HUES48 (cell line): ENCODE measurements at regions not wholly inside any gene's neighbourhood (a gene's known extent, or its start where the extent isn't known, plus 50 kb on each side); places are given as distances from the start of the nearest gene placed in this dataset.
"Not testable (repeated sequence)": the region's sequence is repeated elsewhere in the genome, so short reads cannot be mapped to it uniquely, and the experiment has no call there.

ENCODE experiments used
- H3K27ac ChIP-seq: one replicate; pipeline ENCODE4 v1.7.0; 2013; ENCODE audit warnings: low read depth, low read length, inconsistent platforms
- H3K27me3 ChIP-seq: 2 replicates; pipeline ENCODE4 v1.6.1; 2013; ENCODE audit warnings: mild to moderate bottlenecking, low read length; ENCODE audit not compliant: control insufficient read depth, insufficient read depth
- H3K36me3 ChIP-seq: 2 replicates; pipeline ENCODE4 v1.6.1; 2013; ENCODE audit warnings: low read length; ENCODE audit not compliant: control insufficient read depth, insufficient read depth
- H3K4me1 ChIP-seq: 2 replicates; pipeline ENCODE4 v1.6.1; 2013; ENCODE audit warnings: mild to moderate bottlenecking, low read length; ENCODE audit not compliant: control insufficient read depth, insufficient read depth
- H3K4me3 ChIP-seq: 2 replicates; pipeline ENCODE4 v1.5.1; 2013; ENCODE audit warnings: mild to moderate bottlenecking, low read depth, low read length
- H3K9ac ChIP-seq: 2 replicates; pipeline ENCODE4 v1.6.1; 2013; ENCODE audit warnings: mild to moderate bottlenecking, low read depth, low read length, moderate library complexity
- H3K9me3 ChIP-seq: 2 replicates; pipeline ENCODE4 v1.6.1; 2013; ENCODE audit warnings: low read length; ENCODE audit not compliant: control insufficient read depth, insufficient read depth

DNA sequence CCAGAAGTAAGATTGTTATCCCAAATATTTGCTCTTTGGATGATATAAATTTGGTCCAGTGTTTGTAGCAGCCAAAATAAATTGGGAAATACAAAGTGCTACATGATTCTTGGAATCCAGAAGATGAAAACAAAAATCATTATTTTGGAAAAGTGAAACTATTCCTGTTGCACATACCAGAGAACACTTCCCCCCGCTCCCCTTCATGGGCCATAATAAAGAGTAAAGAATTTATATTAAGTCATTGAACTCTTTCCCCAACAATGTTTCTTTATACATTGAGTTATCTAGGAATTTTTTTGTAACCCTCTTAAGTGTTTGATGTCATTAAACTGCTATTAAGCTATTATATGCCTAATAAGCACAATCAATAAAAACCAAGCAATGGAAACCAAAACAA, 490.4 kb upstream of the HS3ST5 start:
- H3K4me3 ChIP-seq: no peak overlapping the region
- no peaks in the 10 kb centered on the region for H3K9me3 ChIP-seq
- no peaks in the 10 kb centered on the region for H3K4me1 ChIP-seq
- no peak overlapping the region for H3K9ac ChIP-seq
- H3K36me3 ChIP-seq: no peaks in the 10 kb centered on the region
- H3K27me3 ChIP-seq: no peaks in the 10 kb centered on the region
- no peak overlapping the region for H3K27ac ChIP-seq

DNA sequence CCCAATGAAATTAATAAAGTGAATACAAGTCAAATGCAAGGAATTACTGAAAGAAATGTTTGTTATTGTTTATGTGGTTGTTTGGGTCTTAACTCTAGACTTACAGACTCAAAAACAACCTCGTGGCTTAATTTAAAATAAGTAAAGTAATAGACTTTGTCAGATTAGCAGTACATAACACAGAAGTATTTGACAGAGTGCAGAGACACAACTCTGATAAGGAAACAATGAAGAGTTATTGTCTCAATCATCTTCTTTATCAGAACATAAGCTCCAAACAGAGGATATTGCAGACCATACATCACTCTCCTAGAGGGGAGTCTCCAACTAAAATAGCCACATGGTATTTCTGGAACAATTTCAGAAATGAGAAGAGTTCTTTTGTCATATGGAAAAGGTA, 487.7 kb upstream of the HS3ST5 start:
- Histone ChIP-seq H3K27me3 (no peaks in the 10 kb centered on the region), H3K4me1 (no peaks in the 10 kb centered on the region), H3K4me3 (no peak overlapping the region), H3K36me3 (no peaks in the 10 kb centered on the region), H3K27ac (no peak overlapping the region), H3K9me3 (no peaks in the 10 kb centered on the region), H3K9ac (no peak overlapping the region)

DNA sequence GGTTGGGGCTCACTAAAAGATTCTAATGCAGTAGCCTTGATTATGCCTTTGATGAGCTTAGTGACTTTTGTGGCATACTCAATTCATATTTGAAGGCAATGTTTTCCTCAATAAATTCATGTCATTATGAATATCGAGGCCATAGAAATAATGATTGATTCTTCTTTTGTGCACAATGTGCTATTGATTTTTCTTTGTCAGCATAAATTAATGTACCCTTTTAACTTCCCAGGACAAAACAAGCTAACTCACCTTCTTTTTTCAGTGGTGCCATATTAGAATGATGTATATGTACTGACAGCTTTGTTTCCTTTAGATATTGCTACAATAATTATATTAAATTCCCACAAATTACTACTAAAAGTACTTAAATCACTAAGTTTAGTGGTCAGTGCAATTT, 484.3 kb upstream of the HS3ST5 start:
- Histone ChIP-seq H3K36me3 (no peaks in the 10 kb centered on the region), H3K27me3 (no peaks in the 10 kb centered on the region), H3K4me1 (no peaks in the 10 kb centered on the region), H3K9ac (no peak overlapping the region), H3K27ac (no peak overlapping the region), H3K4me3 (no peak overlapping the region), H3K9me3 (no peaks in the 10 kb centered on the region)

GRCh38 chr6:114824409-114824808, 481.6 kb upstream of the HS3ST5 start:
- no peak overlapping the region for H3K9ac ChIP-seq
- no peaks in the 10 kb centered on the region for H3K4me1 ChIP-seq
- no peak overlapping the region for H3K27ac ChIP-seq
- no peaks in the 10 kb centered on the region for H3K9me3 ChIP-seq
- H3K4me3 ChIP-seq: no peak overlapping the region
- no peaks in the 10 kb centered on the region for H3K36me3 ChIP-seq
- no peaks in the 10 kb centered on the region for H3K27me3 ChIP-seq

DNA sequence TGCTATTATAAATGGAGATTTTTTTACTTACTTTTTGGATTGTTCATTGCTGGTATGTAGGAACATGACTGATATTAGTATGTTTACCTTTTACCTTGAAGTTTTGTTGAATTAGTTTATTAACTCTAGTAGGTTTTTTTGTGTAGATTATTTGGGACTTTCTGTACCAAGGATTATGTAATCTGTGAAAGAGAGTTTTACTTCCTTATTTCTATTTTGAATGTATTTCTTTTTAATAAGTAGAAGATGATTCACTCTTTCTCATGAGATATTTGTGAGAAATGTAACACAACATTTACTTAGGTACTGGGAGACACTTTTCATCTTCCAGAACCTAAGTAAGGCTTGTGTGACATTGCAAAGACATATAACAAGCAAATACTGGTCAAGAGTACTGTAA, 473.9 kb upstream of the HS3ST5 start:
- no peak overlapping the region for H3K27ac ChIP-seq
- no peak overlapping the region for H3K4me3 ChIP-seq
- no peaks in the 10 kb centered on the region for H3K27me3 ChIP-seq
- no peaks in the 10 kb centered on the region for H3K9me3 ChIP-seq
- H3K36me3 ChIP-seq: no peaks in the 10 kb centered on the region
- H3K9ac ChIP-seq: no peak overlapping the region
- H3K4me1 ChIP-seq: no peaks in the 10 kb centered on the region

GRCh38 chr6:114810468-114810867, 467.6 kb upstream of the HS3ST5 start:
- Histone ChIP-seq H3K36me3 (no peaks in the 10 kb centered on the region), H3K27me3 (no peaks in the 10 kb centered on the region), H3K9ac (no peak overlapping the region), H3K4me3 (no peak overlapping the region), H3K9me3 (peaks cover 6% of the 10 kb centered on the region), H3K4me1 (no peaks in the 10 kb centered on the region), H3K27ac (no peak overlapping the region)

DNA sequence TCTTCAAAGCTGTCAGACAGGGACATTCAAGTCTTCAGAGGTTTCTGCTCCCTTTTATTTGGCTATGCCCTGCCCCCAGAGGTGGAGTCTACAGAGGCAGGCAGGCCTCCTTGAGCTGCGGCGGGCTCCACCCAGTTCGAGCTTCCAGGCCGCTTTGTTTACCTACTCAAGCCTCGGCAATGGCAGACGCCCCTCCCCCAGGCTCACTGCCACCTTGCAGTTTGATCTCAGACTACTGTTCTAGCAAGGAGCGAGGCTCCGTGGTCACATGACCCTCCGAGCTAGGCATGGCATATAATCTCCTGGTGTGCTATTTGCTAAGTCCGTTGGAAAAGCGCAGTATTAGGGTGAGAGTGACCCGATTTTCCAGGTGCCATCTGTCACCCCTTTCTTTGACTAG, 462.6 kb upstream of the HS3ST5 start:
- peaks cover 10% of the 10 kb centered on the region for H3K9me3 ChIP-seq
- H3K4me1 ChIP-seq, H3K36me3 ChIP-seq, H3K9ac ChIP-seq, H3K4me3 ChIP-seq, H3K27me3 ChIP-seq, H3K27ac ChIP-seq: not testable (repeated sequence)

GRCh38 chr6:114796576-114796975, 453.8 kb upstream of the HS3ST5 start:
- Histone ChIP-seq H3K4me1 (no peaks in the 10 kb centered on the region), H3K36me3 (no peaks in the 10 kb centered on the region), H3K9ac (no peak overlapping the region), H3K27me3 (no peaks in the 10 kb centered on the region), H3K9me3 (no peaks in the 10 kb centered on the region), H3K4me3 (no peak overlapping the region), H3K27ac (no peak overlapping the region)

DNA sequence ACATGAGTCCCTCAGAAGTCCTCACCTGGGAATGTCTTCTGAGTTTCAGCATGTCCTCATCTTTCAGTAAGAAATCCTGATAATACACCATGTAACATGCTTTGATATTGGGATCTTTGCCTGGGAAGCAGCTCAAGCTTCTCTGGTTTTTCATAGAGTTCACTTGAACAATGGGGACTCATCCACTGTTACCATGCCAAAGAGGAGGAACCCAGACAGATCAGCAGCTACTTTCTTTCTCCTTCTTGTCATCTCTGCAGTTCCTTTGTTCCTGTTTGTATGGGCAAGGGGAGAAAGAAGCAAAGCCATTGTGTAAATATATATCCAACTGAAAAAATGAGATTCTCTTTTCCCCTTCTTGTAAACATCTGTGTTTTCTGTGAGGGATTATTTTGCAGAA, 450.6 kb upstream of the HS3ST5 start:
- H3K4me1 ChIP-seq: no peaks in the 10 kb centered on the region
- H3K4me3 ChIP-seq: no peak overlapping the region
- no peaks in the 10 kb centered on the region for H3K27me3 ChIP-seq
- H3K9me3 ChIP-seq: no peaks in the 10 kb centered on the region
- H3K9ac ChIP-seq: no peak overlapping the region
- H3K27ac ChIP-seq: no peak overlapping the region
- no peaks in the 10 kb centered on the region for H3K36me3 ChIP-seq

- no peaks in the 10 kb centered on the region for H3K36me3 ChIP-seq
- no peaks in the 10 kb centered on the region for H3K27me3 ChIP-seq
- no peak overlapping the region for H3K9ac ChIP-seq
- H3K4me3 ChIP-seq: no peak overlapping the region
- H3K27ac ChIP-seq: no peak overlapping the region
- H3K9me3 ChIP-seq: 0 out of 2 replicates have a peak, but pooled peaks cover 4% of the 10 kb centered on the region
- H3K4me1 ChIP-seq: no peaks in the 10 kb centered on the region
These were observed 442.7 kb upstream of the HS3ST5 start for GRCh38 chr6:114785235-114786127.

DNA sequence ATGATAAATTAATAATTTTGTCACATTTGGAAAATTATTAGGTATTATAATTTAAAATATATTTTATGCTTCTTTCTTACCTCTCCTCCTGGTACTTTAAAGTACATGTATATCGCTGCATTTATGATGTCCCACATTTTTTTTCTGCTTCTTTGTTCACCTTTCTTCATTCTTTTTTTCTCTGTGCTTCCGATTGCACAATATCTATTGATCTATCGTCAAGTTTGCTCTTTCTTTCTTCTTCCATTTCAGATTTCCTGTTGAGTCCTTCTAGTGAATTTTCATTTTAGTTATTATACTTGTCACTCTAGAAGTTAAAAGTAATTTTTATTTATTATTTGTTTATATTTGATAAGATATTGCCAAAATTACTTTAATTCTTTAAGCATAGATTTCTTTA, 441.0 kb upstream of the HS3ST5 start:
- Histone ChIP-seq H3K36me3 (no peaks in the 10 kb centered on the region), H3K27ac (no peak overlapping the region), H3K4me3 (no peak overlapping the region), H3K27me3 (no peaks in the 10 kb centered on the region), H3K9ac (no peak overlapping the region), H3K4me1 (no peaks in the 10 kb centered on the region), H3K9me3 (0 out of 2 replicates have a peak, but pooled peaks cover 4% of the 10 kb centered on the region)
